ENCODE measurements at regions not wholly inside any gene's neighbourhood (a gene's known extent, or its start where the extent isn't known, plus 50 kb on each side); places are given as distances from the start of the nearest gene placed in this dataset.

DNA sequence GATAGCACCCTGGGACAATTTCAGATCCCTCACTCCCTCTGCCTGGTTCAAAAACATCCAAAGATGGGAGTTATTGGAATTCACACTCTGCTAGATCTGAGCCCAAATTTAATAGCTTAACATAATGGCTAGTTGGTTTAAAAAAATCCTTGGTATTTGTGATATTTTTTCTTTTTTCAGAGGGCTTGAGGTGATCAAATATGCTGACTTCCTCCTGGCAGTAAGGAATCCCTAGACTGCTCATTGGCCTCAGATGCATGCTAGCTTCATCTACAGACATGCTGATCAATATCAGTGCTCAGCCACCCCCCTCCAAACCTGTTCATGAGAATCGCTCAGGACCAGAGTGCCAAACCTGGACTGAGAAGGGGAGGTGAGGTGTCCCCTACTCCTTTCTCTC is 74.7 kb upstream of the PLPP4 start:
- TF ChIP-seq CTCF (IDR thresholded peaks at IDR 0.05) (no peak), POLR2AphosphoS5 (IDR thresholded peaks at IDR 0.05; ENCODE audit: low read depth, low read length) (no peak), TCF7L2 (IDR thresholded peaks at IDR 0.05; ENCODE audit: low read depth, low read length) (no peak)
